Motor neuron (in vitro differentiated cells): ENCODE measurements at regions not wholly inside any gene's neighbourhood (a gene's known extent, or its start where the extent isn't known, plus 50 kb on each side); places are given as distances from the start of the nearest gene placed in this dataset.

Experiments
- ATAC-seq, 8 experiments: fragments of 200-7000 bp; cut with Tn5 transposase; replicated peaks in 6 of 8; 2 replicates each; pipeline ENCODE4 v1.8.0; 2021; ENCODE audit warnings: mild to moderate bottlenecking in 8 of 8, moderate library complexity in 8 of 8
- H3K27ac ChIP-seq, 2 donors: fragments of 250-450 bp; sonication (Bioruptor Pico); 2 replicates each; pipeline ENCODE4 v1.9.0; 2021; ENCODE audit warnings: antibody characterized with exemption in 2 of 2, mild to moderate bottlenecking in 2 of 2, moderate library complexity in 1 of 2
- H3K4me1 ChIP-seq, 2 donors: fragments of 250-450 bp; sonication (Bioruptor Pico); replicated peaks in 1 of 2; 2 replicates each; pipeline ENCODE4 v1.6.1; 2021; ENCODE audit warnings: antibody characterized with exemption in 2 of 2, mild to moderate bottlenecking in 2 of 2, moderate library complexity in 1 of 2
- H3K4me3 ChIP-seq, 5 donors: fragments of 250-450 bp; sonication (Bioruptor Pico); 2 replicates each; pipeline ENCODE4 v1.9.0; 2021; ENCODE audit warnings: antibody characterized with exemption in 5 of 5, mild to moderate bottlenecking in 5 of 5, moderate library complexity in 4 of 5
- WGBS, 10 experiments: fragments of 450-650 bp; shearing (Covaris generic); methylation state at CpG; one replicate each; pipeline ENCODE4 v1.0.0; 2022; 5-methylcytosine and 5-hydroxymethylcytosine counted together
- in situ Hi-C, 9 experiments: fragments of 400-800 bp; cut with MboI; loops; one replicate each; pipeline ENCODE4 v1.15.0; 2021; ENCODE audit warnings: low sequenced_read_pairs in 9 of 9, low pct_unique_long_range_greater_than_20kb in 2 of 9; ENCODE audit not compliant: unreplicated experiment in 9 of 9

GRCh38 chr12:4134448-4135263 lies 138.9 kb upstream of the CCND2 start:
- H3K27ac ChIP-seq, result no peak overlapping the region
- ATAC-seq, result no peak

GRCh38 chr12:4133636-4134447 lies 139.7 kb upstream of the CCND2 start:
- Histone ChIP-seq H3K4me1 (peaks cover 24 to 37% of the 10 kb centered on the region in 2 donors), H3K4me3 (no peak overlapping the region), H3K27ac (no peak overlapping the region)
- in situ Hi-C loops, result no loop called here
- 8 to 84% (median 61%) methylated on average over 2 to 9 of the region's 15 CpGs; no CpG with 5 or more reads in 1 of the 10 experiments for WGBS, 10 experiments
- peak in 5 of 8 experiments; percentile 26 to 68 (median 55) for ATAC-seq

More at GRCh38 chr12:4134448-4135263, 138.9 kb upstream of the CCND2 start:
- Histone ChIP-seq H3K4me1 (peaks cover 24 to 37% of the 10 kb centered on the region in 2 donors), H3K4me3 (no peak overlapping the region)
- WGBS, 10 experiments, result 0 to 37% (median 26%) methylated on average over 2 to 8 of the region's 12 CpGs; no CpG with 5 or more reads in 4 of the 10 experiments
- in situ Hi-C loops, result no loop called here

GRCh38 chr12:4133029-4133428 lies 140.5 kb upstream of the CCND2 start:
- 34 to 83% (median 72%) methylated on average over 1 to 5 of the region's 5 CpGs; no CpG with 5 or more reads in 4 of the 10 experiments for WGBS, 10 experiments
- no peak for ATAC-seq
- Histone ChIP-seq H3K27ac (no peak overlapping the region), H3K4me1 (peaks cover 24 to 37% of the 10 kb centered on the region in 2 donors), H3K4me3 (no peak overlapping the region)
- in situ Hi-C loops, result no loop called here

- WGBS, 10 experiments, result 0 to 86% (median 78%) methylated on average over 1 to 6 of the region's 6 CpGs; no CpG with 5 or more reads in 3 of the 10 experiments
- Histone ChIP-seq H3K4me1 (no peaks in the 10 kb centered on the region), H3K4me3 (no peak overlapping the region), H3K27ac (no peak overlapping the region)
- in situ Hi-C loops, result no loop called here
- no peak for ATAC-seq
Observed at GRCh38 chr12:4121506-4122020, 152.0 kb upstream of the CCND2 start.

- H3K27ac ChIP-seq, result no peak overlapping the region
- no peak overlapping the region for H3K4me3 ChIP-seq
- no peaks in the 10 kb centered on the region for H3K4me1 ChIP-seq
- no peak for ATAC-seq
- WGBS, 10 experiments, result 0 to 100% (median 77%) methylated on average over 1 to 4 of the region's 5 CpGs; no CpG with 5 or more reads in 4 of the 10 experiments
- in situ Hi-C loops, result no loop called here
Observed at GRCh38 chr12:4120316-4120917, 153.1 kb upstream of the CCND2 start.

- H3K27ac ChIP-seq, result no peak overlapping the region
- in situ Hi-C loops, result no loop called here
- no peak for ATAC-seq
- no peak overlapping the region for H3K4me3 ChIP-seq
- WGBS, 10 experiments, result 5 to 100% (median 80%) methylated on average over 1 to 6 of the region's 7 CpGs; no CpG with 5 or more reads in 3 of the 10 experiments
- H3K4me1 ChIP-seq, result no peaks in the 10 kb centered on the region
Observed at GRCh38 chr12:4119157-4119761, 154.3 kb upstream of the CCND2 start.

GRCh38 chr12:4118601-4119156 lies 154.9 kb upstream of the CCND2 start:
- Histone ChIP-seq H3K4me3 (no peak overlapping the region), H3K4me1 (no peaks in the 10 kb centered on the region), H3K27ac (no peak overlapping the region)
- WGBS, 10 experiments, result 40 to 100% (median 87%) methylated on average over 2 to 5 of the region's 7 CpGs; no CpG with 5 or more reads in 7 of the 10 experiments
- ATAC-seq, result no peak
- in situ Hi-C loops, result no loop called here

- Histone ChIP-seq H3K27ac (no peak overlapping the region), H3K4me3 (no peak overlapping the region), H3K4me1 (no peaks in the 10 kb centered on the region)
- ATAC-seq, result peak in 2 of 8 experiments; percentile 12 to 35
- WGBS, 10 experiments, result 0 to 74% (median 53%) methylated on average over 1 to 6 of the region's 7 CpGs; no CpG with 5 or more reads in 3 of the 10 experiments
- in situ Hi-C loops, result no loop called here
Observed at GRCh38 chr12:4118017-4118510, 155.5 kb upstream of the CCND2 start.

- no peaks in the 10 kb centered on the region for H3K4me1 ChIP-seq
- in situ Hi-C loops, result no loop called here
Observed at GRCh38 chr12:4117386-4118016, 156.1 kb upstream of the CCND2 start.

GRCh38 chr12:4116251-4117111 lies 157.1 kb upstream of the CCND2 start:
- H3K27ac ChIP-seq, result no peak overlapping the region
- no peaks in the 10 kb centered on the region for H3K4me1 ChIP-seq
- H3K4me3 ChIP-seq, result no peak overlapping the region
- 18 to 100% (median 75%) methylated on average over 1 to 9 of the region's 12 CpGs for WGBS, 10 experiments
- peak in 3 of 8 experiments; percentile 61 to 97 (median 75) for ATAC-seq
- in situ Hi-C loops, result no loop called here

More at GRCh38 chr12:4117386-4118016, 156.1 kb upstream of the CCND2 start:
- no peak overlapping the region for H3K4me3 ChIP-seq
- no peak for ATAC-seq
- 31 to 100% (median 80%) methylated on average over 1 to 9 of the region's 12 CpGs; no CpG with 5 or more reads in 1 of the 10 experiments for WGBS, 10 experiments
- H3K27ac ChIP-seq, result no peak overlapping the region

GRCh38 chr12:4115570-4115969 lies 158.0 kb upstream of the CCND2 start:
- ATAC-seq, result no peak
- no peak overlapping the region for H3K27ac ChIP-seq
- WGBS, 10 experiments, result 12 to 92% (median 62%) methylated on average over 2 to 7 of the region's 10 CpGs; no CpG with 5 or more reads in 1 of the 10 experiments
- in situ Hi-C loops, result no loop called here
- H3K4me3 ChIP-seq, result no peak overlapping the region
- H3K4me1 ChIP-seq, result no peaks in the 10 kb centered on the region
